ENCODE measurements at regions not wholly inside any gene's neighbourhood (a gene's known extent, or its start where the extent isn't known, plus 50 kb on each side); places are given as distances from the start of the nearest gene placed in this dataset.

GRCh38 chr5:25064306-25064705 is 419.5 kb upstream of the CDH10 start:
- Histone ChIP-seq H3K9me3 (no peaks in the 10 kb centered on the region), H3K27me3 (no peaks in the 10 kb centered on the region), H3K36me3 (no peaks in the 10 kb centered on the region), H3K4me3 (no peak overlapping the region), H3K4me1 (no peaks in the 10 kb centered on the region), H3K27ac (no peak overlapping the region)
- ATAC-seq (no peak), DNase-seq (no peak)
- intact Hi-C loops (cut with DNase I) = no loop called here
- TF ChIP-seq CTCF (IDR thresholded peaks at IDR 0.05) = no peak

- no peak for DNase-seq
- no peak overlapping the region for H3K27ac ChIP-seq
- no peaks in the 10 kb centered on the region for H3K9me3 ChIP-seq
- intact Hi-C loops (cut with DNase I) = no loop called here
- no peaks in the 10 kb centered on the region for H3K27me3 ChIP-seq
- H3K36me3 ChIP-seq = no peaks in the 10 kb centered on the region
- ATAC-seq = no peak
- H3K4me1 ChIP-seq = no peaks in the 10 kb centered on the region
- no peak for TF ChIP-seq CTCF (IDR thresholded peaks at IDR 0.05)
- no peak overlapping the region for H3K4me3 ChIP-seq
Observed at GRCh38 chr5:25060575-25060974, 415.8 kb upstream of the CDH10 start.

- ATAC-seq (no peak), DNase-seq (peak in 2 of 4 donors; percentile 7 to 21)
- Histone ChIP-seq H3K4me1 (no peaks in the 10 kb centered on the region), H3K27me3 (no peaks in the 10 kb centered on the region), H3K27ac (no peak overlapping the region), H3K9me3 (no peaks in the 10 kb centered on the region), H3K36me3 (no peaks in the 10 kb centered on the region), H3K4me3 (no peak overlapping the region)
- TF ChIP-seq CTCF (IDR thresholded peaks at IDR 0.05) = no peak
- intact Hi-C loops (cut with DNase I) = no loop called here
Observed at GRCh38 chr5:25056836-25057235, 412.1 kb upstream of the CDH10 start.

- Histone ChIP-seq H3K36me3 (no peaks in the 10 kb centered on the region), H3K4me3 (no peak overlapping the region), H3K9me3 (peaks cover 0 to 4% of the 10 kb centered on the region in 2 donors), H3K27me3 (no peaks in the 10 kb centered on the region), H3K27ac (no peak overlapping the region), H3K4me1 (no peaks in the 10 kb centered on the region)
- no peak for TF ChIP-seq CTCF (IDR thresholded peaks at IDR 0.05)
- intact Hi-C loops (cut with DNase I) = no loop called here
- ATAC-seq = no peak
- DNase-seq = no peak
Observed at GRCh38 chr5:25033658-25034057, 388.9 kb upstream of the CDH10 start.

GRCh38 chr5:25029004-25029403 is 384.2 kb upstream of the CDH10 start:
- TF ChIP-seq CTCF (IDR thresholded peaks at IDR 0.05) = no peak
- DNase-seq = peak in 2 of 4 donors; percentile 42 to 44
- no peaks in the 10 kb centered on the region for H3K9me3 ChIP-seq
- H3K27ac ChIP-seq = no peak overlapping the region
- ATAC-seq = no peak
- no peaks in the 10 kb centered on the region for H3K4me1 ChIP-seq
- no peaks in the 10 kb centered on the region for H3K36me3 ChIP-seq
- no peak overlapping the region for H3K4me3 ChIP-seq
- no peaks in the 10 kb centered on the region for H3K27me3 ChIP-seq
- intact Hi-C loops (cut with DNase I) = no loop called here

Data from left lung (tissue), 4 donors.